HepG2 (cell line): ENCODE measurements at regions not wholly inside any gene's neighbourhood (a gene's known extent, or its start where the extent isn't known, plus 50 kb on each side); places are given as distances from the start of the nearest gene placed in this dataset.
A peak's percentile ranks its signal among the peaks of the same experiment; 100 is the strongest.

Experiments used
- ATAC-seq: fragments of 200-7000 bp; cut with Tn5 transposase; 3 replicates; pipeline ENCODE4 v1.9.1; 2020; ENCODE audit warnings: mild to moderate bottlenecking, moderate library complexity
- BruUV-seq: library from RNA; stranded (reverse); fragments of 400-500 nt; replicated peaks from 2 replicates; lab custom pipeline; 2021; lab: Mats Ljungman, UMichigan
- CTCF ChIA-PET: fragments of 300-600 bp; formaldehyde crosslinking; extraction: SDS; loops from one replicate; lab custom pipeline; 2021; ENCODE audit warnings: low total read pairs, inconsistent platforms, low intra/inter-chr PET ratio; lab: Yijun Ruan, JAX
- POLR2A ChIA-PET: fragments of 350-600 bp; sonication (Branson Sonifier 250); formaldehyde crosslinking; loops from one replicate; lab custom pipeline; 2020; ENCODE audit warnings: antibody characterized with exemption, inconsistent platforms; lab: Yijun Ruan, JAX
- DNase-seq: peaks from one replicate; pipeline ENCODE4 v3.0.0-alpha.2; 2015; ENCODE audit warnings: low spot score
- FAIRE-seq: peaks from 3 replicates; lab custom pipeline; 2011; peaks lifted over from hg19 to GRCh38; lab: Jason Lieb, UNC
- H2AFZ ChIP-seq: one replicate; pipeline ENCODE4 v1.6.1; 2011; ENCODE audit warnings: low read length, inconsistent platforms
- H3K27ac ChIP-seq: fragments of 300-600 bp; 3 replicates; pipeline ENCODE4 v1.8.0; 2011; ENCODE audit warnings: mixed run types, mild to moderate bottlenecking, mixed read lengths, low read length, inconsistent platforms; ENCODE audit not compliant: insufficient read depth; ENCODE audit errors: extremely low read length
- H3K27me3 ChIP-seq, 2 experiments: fragments of 200-600 bp in 1 of 2; 2 replicates in 1 of 2; 3 replicates in 1 of 2; pipeline versions ENCODE4 v1.6.0 to v1.8.0; 2011; ENCODE audit warnings: low read length in 2 of 2, mild to moderate bottlenecking in 2 of 2, moderate library complexity in 2 of 2, inconsistent platforms in 1 of 2; ENCODE audit not compliant: insufficient read depth in 2 of 2, control insufficient read depth in 1 of 2
- H3K36me3 ChIP-seq, 2 experiments: fragments of 200-600 bp in 1 of 2; replicated peaks in 1 of 2; 2 replicates in 1 of 2; 3 replicates in 1 of 2; pipeline versions ENCODE4 v1.5.1 to v1.8.0; 2011; ENCODE audit warnings: low read length in 2 of 2, inconsistent platforms in 1 of 2; ENCODE audit not compliant: insufficient read depth in 2 of 2, control insufficient read depth in 1 of 2
- H3K4me1 ChIP-seq: 2 replicates; pipeline ENCODE4 v1.5.1; 2012; ENCODE audit warnings: low read length, inconsistent platforms; ENCODE audit not compliant: insufficient read depth
- H3K4me2 ChIP-seq: 2 replicates; pipeline ENCODE4 v1.6.0; 2011; ENCODE audit warnings: low read depth, low read length, inconsistent platforms
- H3K4me3 ChIP-seq, 3 experiments: fragments of 200-600 bp in 1 of 3; sonication (generic), shearing (Covaris generic) in 1 of 3; replicated peaks in 1 of 3; 2 replicates each; pipeline ENCODE4 v1.5.1; 2011 to 2016; ENCODE audit warnings: low read length in 3 of 3, inconsistent platforms in 2 of 3, low read depth in 2 of 3, mild to moderate bottlenecking in 2 of 3, control low read depth in 1 of 3, mixed read lengths in 1 of 3; ENCODE audit not compliant: insufficient read depth in 1 of 3
- H3K79me2 ChIP-seq: one replicate; pipeline ENCODE4 v1.6.1; 2011; ENCODE audit warnings: low read length, inconsistent platforms; ENCODE audit not compliant: insufficient read depth
- H3K9ac ChIP-seq: 2 replicates; pipeline ENCODE4 v1.6.0; 2011; ENCODE audit warnings: mild to moderate bottlenecking, low read depth, low read length, inconsistent platforms; ENCODE audit not compliant: insufficient read depth
- H3K9me3 ChIP-seq: 2 replicates; pipeline ENCODE4 v1.5.1; 2012; ENCODE audit warnings: mild to moderate bottlenecking, low read length
- H4K20me1 ChIP-seq: 2 replicates; pipeline ENCODE4 v1.6.0; 2011; ENCODE audit warnings: inconsistent platforms, mild to moderate bottlenecking, low read length, moderate library complexity; ENCODE audit not compliant: insufficient read depth
- FOXO1 ChIP-seq: sonication (generic); formaldehyde crosslinking; IDR thresholded peaks from 2 replicates; pipeline ENCODE4 v1.4.0; 2020; ENCODE audit warnings: missing genetic modification reagents
- GPBP1L1 ChIP-seq: sonication (generic); formaldehyde crosslinking; IDR thresholded peaks from 2 replicates; pipeline ENCODE4 v1.5.0; 2020; ENCODE audit warnings: mild to moderate bottlenecking, missing genetic modification reagents
- HIVEP1 ChIP-seq: sonication (generic); formaldehyde crosslinking; IDR thresholded peaks from 2 replicates; pipeline ENCODE4 v1.4.0; 2020; ENCODE audit warnings: mild to moderate bottlenecking, missing genetic modification reagents
- HMGA1 ChIP-seq: sonication (generic); formaldehyde crosslinking; conservative IDR thresholded peaks from 2 replicates; pipeline ENCODE4 v1.4.0; 2020; ENCODE audit warnings: missing genetic modification reagents
- HOXA9 ChIP-seq: sonication (generic); formaldehyde crosslinking; IDR thresholded peaks from 2 replicates; pipeline ENCODE4 v1.8.1; 2022; ENCODE audit warnings: missing genetic modification reagents, mild to moderate bottlenecking, moderate library complexity, borderline replicate concordance
- MXD4 ChIP-seq: IDR thresholded peaks from 2 replicates; pipeline ENCODE4 v1.6.1; 2016; ENCODE audit warnings: mild to moderate bottlenecking, missing biosample characterization, missing genetic modification reagents
- POGZ ChIP-seq: sonication (generic); formaldehyde crosslinking; IDR thresholded peaks from 2 replicates; pipeline ENCODE4 v1.4.0; 2020; ENCODE audit warnings: mild to moderate bottlenecking, missing genetic modification reagents
- POLR2AphosphoS5 ChIP-seq: IDR thresholded peaks from 2 replicates; pipeline ENCODE4 v1.6.1; 2012; ENCODE audit warnings: low read depth, low read length
- RFX3 ChIP-seq: IDR thresholded peaks from 2 replicates; pipeline ENCODE4 v1.6.1; 2016; ENCODE audit warnings: missing biosample characterization, missing genetic modification reagents
- THYN1 ChIP-seq: sonication (generic); formaldehyde crosslinking; IDR thresholded peaks from 2 replicates; pipeline ENCODE4 v1.8.1; 2023; ENCODE audit warnings: low read depth, mild to moderate bottlenecking, moderate library complexity, missing genetic modification reagents, borderline replicate concordance
- YEATS2 ChIP-seq: sonication (generic); formaldehyde crosslinking; IDR thresholded peaks from 2 replicates; pipeline ENCODE4 v1.4.0; 2020; ENCODE audit warnings: missing genetic modification reagents, borderline replicate concordance
- ZFP1 ChIP-seq: IDR thresholded peaks from 2 replicates; pipeline ENCODE4 v1.6.1; 2016
- ZNF292 ChIP-seq: sonication (generic); formaldehyde crosslinking; IDR thresholded peaks from 2 replicates; pipeline ENCODE4 v1.8.1; 2022; ENCODE audit warnings: mild to moderate bottlenecking, low read depth, missing genetic modification reagents, borderline replicate concordance
- ZNF335 ChIP-seq: sonication (generic); formaldehyde crosslinking; IDR thresholded peaks from 2 replicates; pipeline ENCODE4 v1.4.0; 2020; ENCODE audit warnings: missing genetic modification reagents
- ZNF512B ChIP-seq: sonication (generic); formaldehyde crosslinking; IDR thresholded peaks from 2 replicates; pipeline ENCODE4 v1.5.1; 2020; ENCODE audit warnings: missing genetic modification reagents, mild to moderate bottlenecking, borderline replicate concordance
- ZNF879 ChIP-seq: sonication (generic); formaldehyde crosslinking; IDR thresholded peaks from 2 replicates; pipeline ENCODE4 v1.8.1; 2023; ENCODE audit warnings: missing genetic modification reagents
- WGBS: methylation state at CpG from one replicate; pipeline ENCODE4 v1.1.6; 2017; ENCODE audit warnings: low lambda C conversion rate; 5-methylcytosine and 5-hydroxymethylcytosine counted together
- in situ Hi-C: cut with HindIII; loops from 2 replicates; pipeline ENCODE4 v1.10.0; 2017; ENCODE audit warnings: low pct_unique_long_range_greater_than_20kb; ENCODE audit not compliant: extremely low pct_ligation_motif_present
- intact Hi-C: fragments of 100-400 bp; cut with micrococcal nuclease; formaldehyde crosslinking; loops from one replicate; pipeline ENCODE4 v1.10.0; 2022; ENCODE audit not compliant: unreplicated experiment

GRCh38 chr11:43582863-43583462, 97.6 kb upstream of the HSD17B12 start:
- TF ChIP-seq ZNF512B (CRISPR knock-in tag) (0 out of 2 replicates have a peak, but pooled peaks have one; percentile 79), RFX3 (CRISPR knock-in tag) (no peak), ZNF292 (CRISPR knock-in tag) (no peak)
- H3K4me2 ChIP-seq = no peak overlapping the region
- ChIA-PET CTCF (no interaction called here), POLR2A (no interaction called here)
- no peak overlapping the region for H3K4me3 ChIP-seq
- FAIRE-seq (no peak), DNase-seq (no peak), ATAC-seq (no peak)
- no peaks in the 10 kb centered on the region for H3K9me3 ChIP-seq
- in situ Hi-C loops = loop anchor here (10.0 kb wide), 1 partner anchor 62 kb away; no protein-coding TSS in a partner anchor
- peaks cover 7 to 61% of the 10 kb centered on the region in 2 experiments for H3K27me3 ChIP-seq
- H3K27ac ChIP-seq = no peak overlapping the region
- H2AFZ ChIP-seq = no peak overlapping the region
- intact Hi-C loops = no loop called here
- no peaks in the 10 kb centered on the region for H4K20me1 ChIP-seq
- H3K4me1 ChIP-seq = no peaks in the 10 kb centered on the region
- no peaks in the 10 kb centered on the region for H3K36me3 ChIP-seq
- WGBS = 52% methylated on average over 24 of the region's 26 CpGs
- BruUV-seq = no TSS peak
- no peak overlapping the region for H3K9ac ChIP-seq
- H3K79me2 ChIP-seq = no peaks in the 10 kb centered on the region

GRCh38 chr11:43583548-43583947, 97.0 kb upstream of the HSD17B12 start:
- H3K4me1 ChIP-seq = no peaks in the 10 kb centered on the region
- TF ChIP-seq ZNF335 (CRISPR knock-in tag) = no peak
- TF ChIP-seq GPBP1L1 (CRISPR knock-in tag) = no peak
- TF ChIP-seq HMGA1 (CRISPR knock-in tag) = no peak
- TF ChIP-seq MXD4 (CRISPR knock-in tag) = no peak
- no peak for TF ChIP-seq POLR2AphosphoS5
- TF ChIP-seq FOXO1 (CRISPR knock-in tag) = no peak
- TF ChIP-seq ZFP1 = no peak
- no peak for TF ChIP-seq HOXA9 (CRISPR knock-in tag)
- TF ChIP-seq POGZ = no peak
- no peak for TF ChIP-seq YEATS2 (CRISPR knock-in tag)
- no peak for TF ChIP-seq THYN1 (CRISPR knock-in tag)
- no peak for TF ChIP-seq ZNF879
- no peak for TF ChIP-seq HIVEP1
- TF ChIP-seq, all 625 proteins: peak for 0
- Histone ChIP-seq H3K9ac (no peak overlapping the region), H3K4me3 (no peak overlapping the region), H3K36me3 (no peaks in the 10 kb centered on the region), H3K27ac (no peak overlapping the region), H3K27me3 (peaks cover 7 to 55% of the 10 kb centered on the region in 2 experiments), H3K4me2 (no peak overlapping the region), H3K9me3 (no peaks in the 10 kb centered on the region), H3K79me2 (no peaks in the 10 kb centered on the region), H4K20me1 (no peaks in the 10 kb centered on the region), H2AFZ (no peak overlapping the region)
- ChIA-PET POLR2A (no interaction called here), CTCF (no interaction called here)
- no peak for ATAC-seq
- DNase-seq = no peak
- no TSS peak for BruUV-seq
- 25% methylated on average over 3 of the region's 6 CpGs for WGBS
- FAIRE-seq = no peak
- in situ Hi-C loops = loop anchor here (10.0 kb wide), 1 partner anchor 61 kb away; no protein-coding TSS in a partner anchor
- intact Hi-C loops = no loop called here
